H9 (cell line): ENCODE measurements at regions not wholly inside any gene's neighbourhood (a gene's known extent, or its start where the extent isn't known, plus 50 kb on each side); places are given as distances from the start of the nearest gene placed in this dataset.

ENCODE experiments used
- DNase-seq: peaks from one replicate; pipeline ENCODE4 v3.0.0-alpha.2; 2017
- H2AFZ ChIP-seq: one replicate; pipeline ENCODE4 v1.6.1; 2013; ENCODE audit warnings: mild to moderate bottlenecking, low read length, control low read depth, moderate library complexity
- H2AK5ac ChIP-seq: 2 replicates; pipeline ENCODE4 v1.6.1; 2013; ENCODE audit warnings: low read length, control low read depth, mixed read lengths; ENCODE audit not compliant: insufficient read length
- H2BK120ac ChIP-seq: one replicate; pipeline ENCODE4 v1.6.1; 2013; ENCODE audit warnings: low read depth, mild to moderate bottlenecking, low read length, control low read depth, inconsistent platforms; ENCODE audit not compliant: poor library complexity, severe bottlenecking
- H2BK12ac ChIP-seq: 2 replicates; pipeline ENCODE4 v1.6.1; 2013; ENCODE audit warnings: low read length, control low read depth, mixed read lengths, low read depth; ENCODE audit not compliant: insufficient read length
- H2BK15ac ChIP-seq: 2 replicates; pipeline ENCODE4 v1.6.1; 2013; ENCODE audit warnings: low read depth, low read length, control low read depth
- H2BK20ac ChIP-seq: one replicate; pipeline ENCODE4 v1.6.1; 2013; ENCODE audit warnings: low read depth, mild to moderate bottlenecking, low read length, control low read depth, inconsistent platforms; ENCODE audit not compliant: poor library complexity, severe bottlenecking
- H2BK5ac ChIP-seq: 2 replicates; pipeline ENCODE4 v1.6.1; 2013; ENCODE audit warnings: low read length, control low read depth, mixed read lengths; ENCODE audit not compliant: insufficient read length
- H3K14ac ChIP-seq: 2 replicates; pipeline ENCODE4 v1.6.1; 2013; ENCODE audit warnings: low read length, control low read depth; ENCODE audit not compliant: insufficient read depth
- H3K18ac ChIP-seq: 2 replicates; pipeline ENCODE4 v1.6.1; 2013; ENCODE audit warnings: low read depth, mild to moderate bottlenecking, mixed read lengths, low read length, control low read depth; ENCODE audit not compliant: insufficient read length
- H3K23ac ChIP-seq: 2 replicates; pipeline ENCODE4 v1.6.1; 2013; ENCODE audit warnings: low read length, control low read depth, mixed read lengths, low read depth; ENCODE audit not compliant: insufficient read length
- H3K23me2 ChIP-seq: 2 replicates; pipeline ENCODE4 v1.6.1; 2013; ENCODE audit warnings: low read depth, mild to moderate bottlenecking, mixed read lengths, low read length, control low read depth; ENCODE audit not compliant: insufficient read length, poor library complexity, severe bottlenecking
- H3K27ac ChIP-seq: 2 replicates; pipeline ENCODE4 v1.5.1; 2013; ENCODE audit warnings: low read length, control low read depth, mixed read lengths, low read depth; ENCODE audit not compliant: insufficient read length
- H3K27me3 ChIP-seq: 2 replicates; pipeline ENCODE4 v1.6.1; 2013; ENCODE audit warnings: low read length, control low read depth, inconsistent platforms; ENCODE audit not compliant: insufficient read depth
- H3K4ac ChIP-seq: 2 replicates; pipeline ENCODE4 v1.6.1; 2013; ENCODE audit warnings: low read depth, mild to moderate bottlenecking, control low read depth, inconsistent platforms, low read length, moderate library complexity
- H3K4me1 ChIP-seq: 2 replicates; pipeline ENCODE4 v1.6.1; 2013; ENCODE audit warnings: low read length, control low read depth, inconsistent platforms; ENCODE audit not compliant: insufficient read depth
- H3K4me2 ChIP-seq: 2 replicates; pipeline ENCODE4 v1.6.1; 2013; ENCODE audit warnings: low read length, control low read depth, mixed read lengths; ENCODE audit not compliant: insufficient read length, insufficient read depth
- H3K56ac ChIP-seq: 2 replicates; pipeline ENCODE4 v1.6.1; 2013; ENCODE audit warnings: low read depth, mild to moderate bottlenecking, mixed read lengths, low read length, control low read depth; ENCODE audit not compliant: insufficient read length
- H3K79me1 ChIP-seq: 2 replicates; pipeline ENCODE4 v1.6.1; 2013; ENCODE audit warnings: low read depth, mild to moderate bottlenecking, moderate library complexity, low read length, control low read depth, inconsistent platforms; ENCODE audit not compliant: insufficient read depth, poor library complexity, severe bottlenecking
- H3K79me2 ChIP-seq: 2 replicates; pipeline ENCODE4 v1.6.1; 2013; ENCODE audit warnings: low read length, control low read depth, inconsistent platforms; ENCODE audit not compliant: insufficient read depth
- H3K9ac ChIP-seq: 2 replicates; pipeline ENCODE4 v1.6.1; 2013; ENCODE audit warnings: low read length, control low read depth, mixed read lengths; ENCODE audit not compliant: insufficient read length; ENCODE audit errors: extremely low read depth
- H3K9me3 ChIP-seq: one replicate; pipeline ENCODE4 v1.6.1; 2013; ENCODE audit warnings: low read depth, low read length, inconsistent platforms; ENCODE audit not compliant: control insufficient read depth
- H3T11ph ChIP-seq: one replicate; pipeline ENCODE4 v1.6.1; 2013; ENCODE audit warnings: mild to moderate bottlenecking, low read length, control low read depth, inconsistent platforms
- H4K20me1 ChIP-seq: one replicate; pipeline ENCODE4 v1.6.1; 2013; ENCODE audit not compliant: control insufficient read depth, insufficient read length, insufficient read depth
- H4K5ac ChIP-seq: 2 replicates; pipeline ENCODE4 v1.6.1; 2013; ENCODE audit warnings: low read depth, mild to moderate bottlenecking, mixed read lengths, low read length, control low read depth; ENCODE audit not compliant: insufficient read length
- H4K8ac ChIP-seq: replicated peaks from 2 replicates; pipeline ENCODE4 v1.6.1; 2013; ENCODE audit warnings: low read length, control low read depth, mixed read lengths, low read depth; ENCODE audit not compliant: insufficient read length
- H4K91ac ChIP-seq: 2 replicates; pipeline ENCODE4 v1.6.1; 2013; ENCODE audit warnings: low read depth, mild to moderate bottlenecking, moderate library complexity, mixed read lengths, low read length, control low read depth; ENCODE audit not compliant: insufficient read length
- H3K27ac Mint-ChIP-seq, 3 experiments: 2 replicates in 2 of 3; 3 replicates in 1 of 3; pipeline ENCODE4 v1.8.0; 2020 to 2021; ENCODE audit warnings: mixed read lengths in 3 of 3, mild to moderate bottlenecking in 1 of 3, moderate library complexity in 1 of 3
- H3K27me3 Mint-ChIP-seq: 2 replicates; pipeline ENCODE4 v1.8.0; 2021; ENCODE audit warnings: low read depth, mild to moderate bottlenecking, moderate library complexity, mixed read lengths
- H3K36me3 Mint-ChIP-seq, 3 experiments: 2 replicates in 2 of 3; 3 replicates in 1 of 3; pipeline ENCODE4 v1.8.0; 2020 to 2021; ENCODE audit warnings: low read depth in 3 of 3, mixed read lengths in 3 of 3; ENCODE audit not compliant: insufficient read depth in 1 of 3
- H3K4me1 Mint-ChIP-seq, 2 experiments: 2 replicates each; pipeline ENCODE4 v1.8.0; 2020; ENCODE audit warnings: mixed read lengths in 2 of 2
- H3K4me3 Mint-ChIP-seq, 2 experiments: 2 replicates in 1 of 2; 3 replicates in 1 of 2; pipeline ENCODE4 v1.8.0; 2020 to 2021; ENCODE audit warnings: mild to moderate bottlenecking in 2 of 2, mixed read lengths in 2 of 2, moderate library complexity in 1 of 2
- H3K9me3 Mint-ChIP-seq, 2 experiments: 2 replicates in 1 of 2; 3 replicates in 1 of 2; pipeline ENCODE4 v1.8.0; 2020; ENCODE audit warnings: mild to moderate bottlenecking in 2 of 2, mixed read lengths in 2 of 2, moderate library complexity in 1 of 2
- WGBS: extraction: QIAGEN DNeasy Blood & Tissue Kit; methylation state at CpG from one replicate; pipeline ENCODE4 v1.1.7; 2013; ENCODE audit warnings: missing lambda C conversion rate, low lambda C conversion rate, mixed read lengths; ENCODE audit not compliant: insufficient read length; ENCODE audit errors: extremely low coverage; 5-methylcytosine and 5-hydroxymethylcytosine counted together
- TF ChIP-seq, protein P1 (sequence below): fragments of 200-600 bp; sonication (generic); conservative IDR thresholded peaks from 3 replicates; pipeline ENCODE4 v1.8.0; 2021; ENCODE audit warnings: antibody characterized with exemption, mild to moderate bottlenecking

DNA sequence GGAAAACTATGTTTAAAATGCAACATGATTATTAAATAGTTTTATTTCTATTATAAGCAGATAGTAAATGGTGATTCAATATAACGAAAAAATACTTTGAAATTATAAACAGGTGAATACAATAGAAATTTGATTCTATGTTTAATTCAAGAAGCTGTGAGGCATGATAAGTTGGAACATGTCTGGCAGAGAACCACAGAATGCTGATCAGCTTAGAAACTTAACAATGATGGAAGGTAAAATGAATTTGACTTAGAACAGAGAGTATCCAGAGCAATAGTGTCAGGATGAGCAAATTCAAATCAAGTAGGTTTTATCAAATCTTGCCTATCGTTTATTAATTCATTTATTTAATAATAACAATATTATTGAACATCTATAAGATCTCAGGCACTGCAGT, 83.4 kb upstream of the ADGRL4 start:
- Histone ChIP-seq H3K56ac (no peak overlapping the region), H2AFZ (no peak overlapping the region), H4K8ac (no peak overlapping the region), H3K23me2 (no peaks in the 10 kb centered on the region), H3K27me3 (no peaks in the 10 kb centered on the region), H2BK5ac (no peak overlapping the region), H4K91ac (no peak overlapping the region), H3K14ac (no peak overlapping the region), H3K4me2 (no peak overlapping the region), H2AK5ac (no peak overlapping the region), H3K79me1 (no peaks in the 10 kb centered on the region), H3T11ph (no peak overlapping the region), H3K23ac (no peak overlapping the region), H3K18ac (no peak overlapping the region), H2BK12ac (no peak overlapping the region), H3K4me1 (no peaks in the 10 kb centered on the region), H2BK15ac (no peak overlapping the region), H3K9ac (no peak overlapping the region), H3K4ac (no peak overlapping the region), H3K9me3 (no peaks in the 10 kb centered on the region), H4K20me1 (no peaks in the 10 kb centered on the region), H4K5ac (no peak overlapping the region), H2BK120ac (no peak overlapping the region), H3K79me2 (no peaks in the 10 kb centered on the region), H3K27ac (no peak overlapping the region), H2BK20ac (no peak overlapping the region)
- no peak overlapping the region for H3K4me3 Mint-ChIP-seq
- no peaks in the 10 kb centered on the region for H3K4me1 Mint-ChIP-seq
- no CpG with 5 or more reads among the region's 2 CpGs for WGBS
- no peaks in the 10 kb centered on the region for H3K36me3 Mint-ChIP-seq
- TF ChIP-seq, protein P1, sequence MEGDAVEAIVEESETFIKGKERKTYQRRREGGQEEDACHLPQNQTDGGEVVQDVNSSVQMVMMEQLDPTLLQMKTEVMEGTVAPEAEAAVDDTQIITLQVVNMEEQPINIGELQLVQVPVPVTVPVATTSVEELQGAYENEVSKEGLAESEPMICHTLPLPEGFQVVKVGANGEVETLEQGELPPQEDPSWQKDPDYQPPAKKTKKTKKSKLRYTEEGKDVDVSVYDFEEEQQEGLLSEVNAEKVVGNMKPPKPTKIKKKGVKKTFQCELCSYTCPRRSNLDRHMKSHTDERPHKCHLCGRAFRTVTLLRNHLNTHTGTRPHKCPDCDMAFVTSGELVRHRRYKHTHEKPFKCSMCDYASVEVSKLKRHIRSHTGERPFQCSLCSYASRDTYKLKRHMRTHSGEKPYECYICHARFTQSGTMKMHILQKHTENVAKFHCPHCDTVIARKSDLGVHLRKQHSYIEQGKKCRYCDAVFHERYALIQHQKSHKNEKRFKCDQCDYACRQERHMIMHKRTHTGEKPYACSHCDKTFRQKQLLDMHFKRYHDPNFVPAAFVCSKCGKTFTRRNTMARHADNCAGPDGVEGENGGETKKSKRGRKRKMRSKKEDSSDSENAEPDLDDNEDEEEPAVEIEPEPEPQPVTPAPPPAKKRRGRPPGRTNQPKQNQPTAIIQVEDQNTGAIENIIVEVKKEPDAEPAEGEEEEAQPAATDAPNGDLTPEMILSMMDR: no peak
- no peak overlapping the region for H3K27ac Mint-ChIP-seq
- H3K9me3 Mint-ChIP-seq: no peaks in the 10 kb centered on the region
- no peaks in the 10 kb centered on the region for H3K27me3 Mint-ChIP-seq
- no peak for DNase-seq
